PC-9 (cell line): ENCODE measurements at regions not wholly inside any gene's neighbourhood (a gene's known extent, or its start where the extent isn't known, plus 50 kb on each side); places are given as distances from the start of the nearest gene placed in this dataset.

Experiments used
- BruUV-seq: library from RNA; stranded (reverse); fragments of 400-500 nt; replicated peaks from 2 replicates; lab custom pipeline; 2021; lab: Mats Ljungman, UMichigan
- CTCF ChIA-PET: fragments of 300-600 bp; sonication (Branson Sonifier 250); formaldehyde crosslinking; loops from one replicate; lab custom pipeline; 2022; ENCODE audit warnings: antibody characterized with exemption; lab: Charles Lee
- POLR2A ChIA-PET: fragments of 300-600 bp; sonication (Branson Sonifier 250); formaldehyde crosslinking; loops from one replicate; lab custom pipeline; 2022; ENCODE audit warnings: antibody characterized with exemption; ENCODE audit not compliant: unreplicated experiment; lab: Charles Lee
- DNase-seq, 2 experiments: peaks; one replicate each; pipeline versions ENCODE4 v3.0.0 to v3.0.0-alpha.2; 2015 to 2022; ENCODE audit warnings: mixed read lengths in 1 of 2
- H2AFZ ChIP-seq: fragments of 200-600 bp; sonication (generic); 2 replicates; pipeline ENCODE4 v1.8.1; 2017; ENCODE audit warnings: antibody characterized with exemption
- H3F3A ChIP-seq: fragments of 200-600 bp; sonication (generic); 2 replicates; pipeline ENCODE4 v1.8.1; 2017; ENCODE audit warnings: antibody characterized with exemption, mild to moderate bottlenecking, low read depth; ENCODE audit not compliant: insufficient read depth
- H3K27ac ChIP-seq: fragments of 200-600 bp; sonication (generic); 2 replicates; pipeline ENCODE4 v1.6.1; 2016; ENCODE audit warnings: mixed run types
- H3K27me3 ChIP-seq: fragments of 200-600 bp; sonication (generic); 2 replicates; pipeline ENCODE4 v1.6.1; 2016; ENCODE audit warnings: low read depth, mixed run types; ENCODE audit not compliant: insufficient read depth
- H3K36me3 ChIP-seq: fragments of 200-600 bp; sonication (generic); 2 replicates; pipeline ENCODE4 v1.6.1; 2016; ENCODE audit warnings: low read depth, mixed run types
- H3K4me1 ChIP-seq: fragments of 200-600 bp; sonication (generic); replicated peaks from 2 replicates; pipeline ENCODE4 v1.6.1; 2016; ENCODE audit warnings: mixed run types; ENCODE audit not compliant: insufficient read depth
- H3K4me2 ChIP-seq: fragments of 200-600 bp; sonication (generic); 2 replicates; pipeline ENCODE4 v1.6.1; 2017; ENCODE audit warnings: mixed run types
- H3K4me3 ChIP-seq: fragments of 200-600 bp; sonication (generic); 2 replicates; pipeline ENCODE4 v1.6.1; 2016; ENCODE audit warnings: mixed run types
- H3K79me2 ChIP-seq: fragments of 200-600 bp; sonication (generic); 2 replicates; pipeline ENCODE4 v1.6.1; 2017; ENCODE audit warnings: low read depth, mixed run types
- H3K9me2 ChIP-seq: fragments of 200-600 bp; sonication (generic); 2 replicates; pipeline ENCODE4 v1.8.1; 2017; ENCODE audit warnings: mild to moderate bottlenecking; ENCODE audit not compliant: insufficient read depth
- H3K9me3 ChIP-seq: fragments of 200-600 bp; sonication (generic); 2 replicates; pipeline ENCODE4 v1.8.1; 2016; ENCODE audit warnings: low read depth; ENCODE audit not compliant: insufficient read depth
- H4K20me1 ChIP-seq: fragments of 200-600 bp; sonication (generic); 2 replicates; pipeline ENCODE4 v1.8.1; 2017; ENCODE audit not compliant: insufficient read depth
- EZH2 ChIP-seq: fragments of 200-600 bp; sonication (generic); IDR thresholded peaks from 2 replicates; pipeline ENCODE4 v1.8.0; 2017; ENCODE audit warnings: antibody characterized with exemption, low read depth
- intact Hi-C: fragments of 100-400 bp; cut with micrococcal nuclease; formaldehyde crosslinking; loops from one replicate; pipeline ENCODE4 v1.10.0; 2022; ENCODE audit not compliant: unreplicated experiment
- TF ChIP-seq, protein P1 (sequence below): fragments of 200-600 bp; sonication (generic); conservative IDR thresholded peaks from 2 replicates; pipeline ENCODE4 v1.6.1; 2017; ENCODE audit warnings: mixed run types, antibody characterized with exemption, mild to moderate bottlenecking, moderate library complexity

DNA sequence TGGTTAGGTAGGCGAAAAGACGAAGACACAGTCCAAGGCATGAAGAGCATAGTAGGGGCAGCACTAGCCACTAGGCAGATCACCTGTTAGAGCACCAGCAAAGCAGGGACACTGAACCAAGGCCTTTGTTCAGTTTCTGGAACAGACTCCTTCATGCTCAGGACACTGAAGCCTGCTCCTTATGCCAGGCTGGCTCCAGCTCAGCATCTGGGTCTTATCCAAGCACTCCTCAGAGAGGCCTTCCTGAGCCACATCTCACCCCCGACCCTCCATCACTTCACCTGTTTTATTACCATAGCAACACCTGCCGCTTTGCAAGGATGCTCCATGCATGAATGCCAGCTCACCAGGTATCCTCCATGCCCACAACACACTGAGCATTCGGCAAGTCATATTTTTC is 206.3 kb upstream of the CHRNA7 start:
- no peaks in the 10 kb centered on the region for H3K9me2 ChIP-seq
- H4K20me1 ChIP-seq: no peaks in the 10 kb centered on the region
- H3K4me3 ChIP-seq: no peak overlapping the region
- BruUV-seq: no TSS peak
- H3K36me3 ChIP-seq: no peaks in the 10 kb centered on the region
- ChIA-PET POLR2A (no interaction called here), CTCF (no interaction called here)
- no peak overlapping the region for H2AFZ ChIP-seq
- no peaks in the 10 kb centered on the region for H3F3A ChIP-seq
- no peaks in the 10 kb centered on the region for H3K9me3 ChIP-seq
- H3K27ac ChIP-seq: no peak overlapping the region
- no peak overlapping the region for H3K4me2 ChIP-seq
- intact Hi-C loops: no loop called here
- H3K27me3 ChIP-seq: peaks cover 2% of the 10 kb centered on the region; the same call in 1 of the 2 replicates
- no peaks in the 10 kb centered on the region for H3K4me1 ChIP-seq
- DNase-seq: no peak
- H3K79me2 ChIP-seq: no peaks in the 10 kb centered on the region
- TF ChIP-seq, protein P1, sequence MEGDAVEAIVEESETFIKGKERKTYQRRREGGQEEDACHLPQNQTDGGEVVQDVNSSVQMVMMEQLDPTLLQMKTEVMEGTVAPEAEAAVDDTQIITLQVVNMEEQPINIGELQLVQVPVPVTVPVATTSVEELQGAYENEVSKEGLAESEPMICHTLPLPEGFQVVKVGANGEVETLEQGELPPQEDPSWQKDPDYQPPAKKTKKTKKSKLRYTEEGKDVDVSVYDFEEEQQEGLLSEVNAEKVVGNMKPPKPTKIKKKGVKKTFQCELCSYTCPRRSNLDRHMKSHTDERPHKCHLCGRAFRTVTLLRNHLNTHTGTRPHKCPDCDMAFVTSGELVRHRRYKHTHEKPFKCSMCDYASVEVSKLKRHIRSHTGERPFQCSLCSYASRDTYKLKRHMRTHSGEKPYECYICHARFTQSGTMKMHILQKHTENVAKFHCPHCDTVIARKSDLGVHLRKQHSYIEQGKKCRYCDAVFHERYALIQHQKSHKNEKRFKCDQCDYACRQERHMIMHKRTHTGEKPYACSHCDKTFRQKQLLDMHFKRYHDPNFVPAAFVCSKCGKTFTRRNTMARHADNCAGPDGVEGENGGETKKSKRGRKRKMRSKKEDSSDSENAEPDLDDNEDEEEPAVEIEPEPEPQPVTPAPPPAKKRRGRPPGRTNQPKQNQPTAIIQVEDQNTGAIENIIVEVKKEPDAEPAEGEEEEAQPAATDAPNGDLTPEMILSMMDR: no peak
- no peak for TF ChIP-seq EZH2

DNA sequence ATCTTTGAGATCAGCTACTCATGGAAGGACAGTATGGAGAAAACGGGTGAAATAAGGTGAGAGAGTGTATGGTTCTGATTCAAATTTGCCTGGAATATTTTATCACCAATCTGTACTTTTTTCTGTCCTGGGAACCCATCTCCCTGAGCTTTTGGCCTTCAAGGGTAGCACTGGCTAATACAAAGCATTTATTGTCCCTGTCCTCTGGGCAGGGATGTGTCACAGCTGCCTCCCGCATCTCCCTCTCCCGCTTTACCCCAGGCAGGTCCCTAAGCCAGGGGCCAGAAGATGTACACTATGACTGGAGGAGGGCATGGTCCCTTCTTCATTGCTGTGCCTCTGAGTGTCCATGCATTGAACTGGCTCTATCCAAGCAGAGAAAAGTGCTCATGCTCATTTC is 201.7 kb upstream of the CHRNA7 start:
- Histone ChIP-seq H3K27ac (no peak overlapping the region), H3K9me3 (no peaks in the 10 kb centered on the region), H3K79me2 (no peaks in the 10 kb centered on the region), H3K36me3 (no peaks in the 10 kb centered on the region), H2AFZ (no peak overlapping the region), H3K4me1 (no peaks in the 10 kb centered on the region), H3K27me3 (peaks cover 6% of the 10 kb centered on the region; the same call in 1 of the 2 replicates), H3K4me3 (no peak overlapping the region), H3F3A (no peaks in the 10 kb centered on the region), H3K4me2 (no peak overlapping the region), H3K9me2 (no peaks in the 10 kb centered on the region), H4K20me1 (no peaks in the 10 kb centered on the region)
- BruUV-seq: no TSS peak
- DNase-seq: no peak
- intact Hi-C loops: no loop called here
- ChIA-PET CTCF (no interaction called here), POLR2A (no interaction called here)
- TF ChIP-seq EZH2: no peak
- TF ChIP-seq, protein P1: no peak

DNA sequence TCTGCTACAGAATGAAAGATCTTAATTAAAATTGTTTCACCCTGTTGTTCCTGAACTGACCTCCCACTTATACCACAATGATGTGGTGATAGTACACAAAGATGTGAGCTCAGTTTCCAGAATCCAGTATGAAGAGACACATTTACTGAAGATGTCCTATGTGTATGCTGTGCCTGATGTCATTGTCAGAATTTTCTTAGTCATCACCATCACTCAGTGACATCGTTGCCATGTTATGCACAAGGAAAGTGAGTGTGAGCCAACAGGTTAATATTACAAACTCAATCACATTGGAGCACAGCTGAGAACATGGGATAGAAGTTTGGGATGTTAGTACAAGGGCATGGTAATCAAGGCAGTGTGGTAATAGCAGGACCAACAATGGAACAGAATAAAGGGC is 199.7 kb upstream of the CHRNA7 start:
- Histone ChIP-seq H3K9me2 (no peaks in the 10 kb centered on the region), H3K27ac (no peak overlapping the region), H3K4me1 (no peaks in the 10 kb centered on the region), H3K27me3 (peaks cover 6% of the 10 kb centered on the region; the same call in 1 of the 2 replicates), H3K9me3 (no peaks in the 10 kb centered on the region), H2AFZ (no peak overlapping the region), H3F3A (no peaks in the 10 kb centered on the region), H3K4me3 (no peak overlapping the region), H3K79me2 (no peaks in the 10 kb centered on the region), H3K4me2 (no peak overlapping the region), H4K20me1 (no peaks in the 10 kb centered on the region), H3K36me3 (no peaks in the 10 kb centered on the region)
- ChIA-PET POLR2A (no interaction called here), CTCF (no interaction called here)
- DNase-seq: no peak
- intact Hi-C loops: no loop called here
- no peak for TF ChIP-seq EZH2
- TF ChIP-seq, protein P1: no peak
- BruUV-seq: no TSS peak
